CD4-positive, alpha-beta T cell (primary cell): ENCODE measurements at regions not wholly inside any gene's neighbourhood (a gene's known extent, or its start where the extent isn't known, plus 50 kb on each side); places are given as distances from the start of the nearest gene placed in this dataset.
"Not testable (repeated sequence)": the region's sequence is repeated elsewhere in the genome, so short reads cannot be mapped to it uniquely, and the experiment has no call there.

Source experiments
- ATAC-seq: fragments of 200-7000 bp; cut with Tn5 transposase; one replicate; pipeline ENCODE4 v1.10.0; 2022; ENCODE audit warnings: mild to moderate bottlenecking; ENCODE audit not compliant: poor library complexity
- CTCF ChIA-PET: fragments of 350-600 bp; sonication (Branson Sonifier 250); formaldehyde crosslinking; loops from one replicate; lab custom pipeline; 2021; ENCODE audit warnings: antibody characterized with exemption, inconsistent platforms; lab: Charles Lee
- POLR2A ChIA-PET: fragments of 350-600 bp; sonication (Branson Sonifier 250); formaldehyde crosslinking; loops from one replicate; lab custom pipeline; 2021; ENCODE audit warnings: antibody characterized with exemption, inconsistent platforms; lab: Charles Lee
- DNase-seq, 14 experiments: peaks; one replicate each; pipeline ENCODE4 v3.0.0-alpha.2; 2013 to 2020; ENCODE audit warnings: mixed read lengths in 2 of 14
- H3K27ac ChIP-seq, 2 donors: one replicate each; pipeline versions ENCODE4 v1.5.1 to v1.7.0; 2013; ENCODE audit warnings: low read length in 2 of 2, low read depth in 1 of 2, mild to moderate bottlenecking in 1 of 2
- H3K27me3 ChIP-seq, 2 experiments: 1 replicate in 1 of 2; 2 replicates in 1 of 2; pipeline versions ENCODE4 v1.6.1 to v1.7.0; 2013; ENCODE audit warnings: low read length in 2 of 2, control low read depth in 1 of 2, mild to moderate bottlenecking in 1 of 2, moderate library complexity in 1 of 2; ENCODE audit not compliant: insufficient read depth in 2 of 2, control insufficient read depth in 1 of 2
- H3K36me3 ChIP-seq: one replicate; pipeline ENCODE4 v1.6.1; 2013; ENCODE audit warnings: low read length, control low read depth; ENCODE audit not compliant: insufficient read depth
- H3K4me1 ChIP-seq: one replicate; pipeline ENCODE4 v1.6.1; 2013; ENCODE audit warnings: low read length, control low read depth; ENCODE audit not compliant: insufficient read depth
- H3K4me3 ChIP-seq: one replicate; pipeline ENCODE4 v1.5.1; 2013; ENCODE audit warnings: mild to moderate bottlenecking, low read length, moderate library complexity
- H3K9me3 ChIP-seq, 2 experiments: 1 replicate in 1 of 2; 2 replicates in 1 of 2; pipeline versions ENCODE4 v1.6.1 to v1.7.0; 2013; ENCODE audit warnings: low read length in 2 of 2, mild to moderate bottlenecking in 2 of 2, control low read depth in 1 of 2, moderate library complexity in 1 of 2; ENCODE audit not compliant: control insufficient read depth in 1 of 2, insufficient read depth in 1 of 2
- H3K27ac Mint-ChIP-seq: one replicate; pipeline ENCODE4 v1.8.0; 2020; ENCODE audit warnings: mixed read lengths
- H3K27me3 Mint-ChIP-seq: one replicate; pipeline ENCODE4 v1.8.0; 2021; ENCODE audit warnings: mixed read lengths
- H3K36me3 Mint-ChIP-seq: one replicate; pipeline ENCODE4 v1.8.0; 2021; ENCODE audit warnings: low read depth, mixed read lengths
- H3K4me1 Mint-ChIP-seq: one replicate; pipeline ENCODE4 v1.8.0; 2021; ENCODE audit warnings: low read depth, mixed read lengths
- H3K4me3 Mint-ChIP-seq: one replicate; pipeline ENCODE4 v1.8.0; 2020; ENCODE audit warnings: mild to moderate bottlenecking, mixed read lengths
- H3K9me3 Mint-ChIP-seq: one replicate; pipeline ENCODE4 v1.8.0; 2020; ENCODE audit warnings: mixed read lengths
- intact Hi-C, 2 experiments: fragments of 100-400 bp; cut with DNase I in 1 of 2; cut with micrococcal nuclease in 1 of 2; formaldehyde crosslinking; loops; one replicate each; pipeline versions ENCODE4 v1.15.1 to v1.9.0; 2023 to 2025; cut with DNase I, micrococcal nuclease
- TF ChIP-seq, protein P1 (sequence below): fragments of 200-600 bp; IDR thresholded peaks from one replicate; pipeline ENCODE4 v1.8.0; 2022; ENCODE audit warnings: antibody characterized with exemption, mild to moderate bottlenecking

DNA sequence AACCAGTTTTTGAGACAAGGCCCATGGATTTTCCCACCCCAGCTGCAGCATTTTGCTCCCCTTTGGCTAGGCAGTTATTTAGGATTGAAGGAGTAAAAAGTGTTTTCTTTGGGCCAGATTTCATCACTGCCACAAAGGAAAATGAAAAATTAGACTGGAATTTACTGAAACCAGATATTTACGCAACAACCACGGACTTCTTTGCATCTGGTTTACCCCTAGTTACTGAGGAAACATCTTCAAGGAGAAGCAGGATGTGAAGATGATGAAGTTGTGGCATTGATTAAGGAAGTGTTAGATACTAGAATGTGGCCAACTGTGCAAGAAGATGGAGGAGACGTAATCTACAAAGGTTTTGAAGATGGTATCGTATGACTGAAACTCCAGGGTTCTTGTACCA lies 165.2 kb upstream of the MYRIP start:
- CTCF ChIA-PET: no interaction called here
- ATAC-seq (no peak), DNase-seq (no peak)
- H3K4me3 Mint-ChIP-seq: no peak overlapping the region
- no peaks in the 10 kb centered on the region for H3K36me3 Mint-ChIP-seq
- no peak overlapping the region for H3K4me3 ChIP-seq
- peaks cover 0 to 3% of the 10 kb centered on the region in 2 experiments for H3K9me3 ChIP-seq
- H3K36me3 ChIP-seq: no peaks in the 10 kb centered on the region
- no peaks in the 10 kb centered on the region for H3K9me3 Mint-ChIP-seq
- intact Hi-C loops: no loop called here
- H3K4me1 ChIP-seq: no peaks in the 10 kb centered on the region
- POLR2A ChIA-PET: no interaction called here
- peaks cover 4 to 5% of the 10 kb centered on the region in 2 experiments for H3K27me3 ChIP-seq
- no peaks in the 10 kb centered on the region for H3K4me1 Mint-ChIP-seq
- peaks cover 24% of the 10 kb centered on the region for H3K27me3 Mint-ChIP-seq
- TF ChIP-seq, protein P1, sequence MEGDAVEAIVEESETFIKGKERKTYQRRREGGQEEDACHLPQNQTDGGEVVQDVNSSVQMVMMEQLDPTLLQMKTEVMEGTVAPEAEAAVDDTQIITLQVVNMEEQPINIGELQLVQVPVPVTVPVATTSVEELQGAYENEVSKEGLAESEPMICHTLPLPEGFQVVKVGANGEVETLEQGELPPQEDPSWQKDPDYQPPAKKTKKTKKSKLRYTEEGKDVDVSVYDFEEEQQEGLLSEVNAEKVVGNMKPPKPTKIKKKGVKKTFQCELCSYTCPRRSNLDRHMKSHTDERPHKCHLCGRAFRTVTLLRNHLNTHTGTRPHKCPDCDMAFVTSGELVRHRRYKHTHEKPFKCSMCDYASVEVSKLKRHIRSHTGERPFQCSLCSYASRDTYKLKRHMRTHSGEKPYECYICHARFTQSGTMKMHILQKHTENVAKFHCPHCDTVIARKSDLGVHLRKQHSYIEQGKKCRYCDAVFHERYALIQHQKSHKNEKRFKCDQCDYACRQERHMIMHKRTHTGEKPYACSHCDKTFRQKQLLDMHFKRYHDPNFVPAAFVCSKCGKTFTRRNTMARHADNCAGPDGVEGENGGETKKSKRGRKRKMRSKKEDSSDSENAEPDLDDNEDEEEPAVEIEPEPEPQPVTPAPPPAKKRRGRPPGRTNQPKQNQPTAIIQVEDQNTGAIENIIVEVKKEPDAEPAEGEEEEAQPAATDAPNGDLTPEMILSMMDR: no peak
- no peak overlapping the region for H3K27ac Mint-ChIP-seq
- no peak overlapping the region for H3K27ac ChIP-seq

DNA sequence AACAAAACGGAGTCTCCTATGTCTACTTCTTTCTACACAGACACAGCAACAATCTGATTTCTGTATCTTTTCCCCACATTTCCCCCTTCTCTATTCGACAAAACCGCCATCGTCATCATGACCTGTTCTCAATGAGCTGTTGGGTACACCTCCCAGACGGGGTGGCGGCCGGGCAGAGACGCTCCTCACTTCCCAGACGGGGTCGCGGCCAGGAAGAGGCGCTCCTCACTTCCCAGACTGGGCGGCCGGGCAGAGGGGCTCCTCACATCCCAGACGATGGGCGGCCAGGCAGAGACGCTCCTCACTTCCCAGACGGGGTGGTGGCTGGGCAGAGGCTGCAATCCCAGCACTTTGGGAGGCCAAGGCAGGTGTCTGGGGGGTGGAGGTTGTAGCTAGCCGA lies 158.2 kb upstream of the MYRIP start:
- H3K36me3 ChIP-seq, H3K27ac Mint-ChIP-seq, H3K27me3 ChIP-seq, POLR2A ChIA-PET, H3K9me3 ChIP-seq, intact Hi-C loops, H3K36me3 Mint-ChIP-seq, CTCF ChIA-PET, ATAC-seq, H3K27ac ChIP-seq, H3K9me3 Mint-ChIP-seq, H3K4me3 Mint-ChIP-seq, H3K4me3 ChIP-seq, H3K4me1 Mint-ChIP-seq, DNase-seq, H3K4me1 ChIP-seq: not testable (repeated sequence)
- H3K27me3 Mint-ChIP-seq: peaks cover 11% of the 10 kb centered on the region

DNA sequence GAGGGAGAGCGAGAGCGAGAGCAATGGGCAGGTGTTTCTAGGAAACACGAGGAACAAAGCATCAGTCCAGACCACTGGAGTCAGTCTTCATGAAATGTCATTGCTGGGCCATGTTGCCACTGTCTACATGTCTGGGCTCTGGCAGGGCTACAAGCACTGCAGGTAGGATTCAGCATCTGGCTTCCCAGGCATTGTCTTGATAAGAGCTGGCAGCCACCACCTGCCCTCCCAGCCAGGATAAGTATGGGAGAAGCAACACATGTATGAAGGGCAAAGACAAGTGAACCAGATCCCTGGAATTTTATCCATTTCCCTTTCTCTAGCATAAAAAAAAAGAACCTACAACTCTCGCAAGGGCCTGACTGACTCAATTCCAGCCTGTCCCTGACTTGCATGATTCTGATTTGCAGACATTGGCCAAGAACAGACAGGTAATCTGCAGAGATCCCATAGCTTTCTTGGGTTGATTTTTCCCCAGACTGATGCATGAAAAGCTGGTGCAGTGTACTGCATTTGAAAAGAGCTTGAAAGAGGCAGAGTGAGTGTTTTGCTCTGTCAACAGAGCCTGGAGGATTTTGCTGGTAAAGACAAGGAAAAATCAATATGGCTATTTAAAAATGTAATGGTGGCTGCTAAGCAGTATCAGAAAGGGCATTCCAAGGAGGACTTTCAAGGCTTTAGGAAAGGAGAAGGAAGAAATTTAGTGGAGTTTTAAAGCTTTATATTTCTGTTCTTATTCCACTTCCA lies 157.2 kb upstream of the MYRIP start:
- Mint-ChIP-seq H3K36me3 (no peaks in the 10 kb centered on the region), H3K27ac (no peak overlapping the region), H3K4me3 (no peak overlapping the region), H3K27me3 (peaks cover 13% of the 10 kb centered on the region), H3K4me1 (no peaks in the 10 kb centered on the region), H3K9me3 (no peaks in the 10 kb centered on the region)
- POLR2A ChIA-PET: no interaction called here
- no peaks in the 10 kb centered on the region for H3K4me1 ChIP-seq
- H3K27ac ChIP-seq: no peak overlapping the region
- H3K4me3 ChIP-seq: no peak overlapping the region
- no peaks in the 10 kb centered on the region for H3K36me3 ChIP-seq
- CTCF ChIA-PET: no interaction called here
- intact Hi-C loops: no loop called here
- TF ChIP-seq, protein P1: no peak
- H3K27me3 ChIP-seq: peaks cover 0 to 7% of the 10 kb centered on the region in 2 experiments
- peaks cover 0 to 4% of the 10 kb centered on the region in 2 experiments for H3K9me3 ChIP-seq
- ATAC-seq (no peak), DNase-seq (no peak)

DNA sequence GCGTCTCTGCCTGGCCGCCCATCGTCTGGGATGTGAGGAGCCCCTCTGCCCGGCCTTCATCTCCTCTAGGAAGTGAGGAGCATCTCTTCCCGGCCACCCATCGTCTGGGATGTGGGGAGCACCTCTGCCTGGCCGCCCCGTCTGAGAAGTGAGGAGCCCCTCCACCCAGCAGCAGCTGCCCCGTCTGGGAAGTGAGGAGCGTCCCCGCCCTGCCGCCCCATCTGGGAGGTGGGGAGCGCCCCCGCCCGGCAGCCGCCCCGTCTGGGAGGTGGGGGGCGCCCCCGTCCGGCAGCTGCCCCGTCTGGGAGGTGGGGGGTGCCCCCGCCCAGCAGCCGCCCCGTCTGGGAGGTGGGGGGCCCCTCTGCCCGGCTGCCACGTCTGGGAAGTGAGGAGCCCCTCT lies 153.7 kb upstream of the MYRIP start:
- CTCF ChIA-PET, DNase-seq, H3K9me3 Mint-ChIP-seq, H3K4me1 ChIP-seq, H3K4me3 ChIP-seq, H3K36me3 Mint-ChIP-seq, ATAC-seq, H3K4me3 Mint-ChIP-seq, H3K27ac ChIP-seq, H3K27ac Mint-ChIP-seq, H3K4me1 Mint-ChIP-seq, intact Hi-C loops, H3K36me3 ChIP-seq, POLR2A ChIA-PET, H3K9me3 ChIP-seq: not testable (repeated sequence)
- peaks cover 31% of the 10 kb centered on the region for H3K27me3 Mint-ChIP-seq
- H3K27me3 ChIP-seq: peaks cover 0 to 13% of the 10 kb centered on the region in 2 experiments
